ENCODE measurements at regions not wholly inside any gene's neighbourhood (a gene's known extent, or its start where the extent isn't known, plus 50 kb on each side); places are given as distances from the start of the nearest gene placed in this dataset.

- H3K9me1 ChIP-seq (replicated peaks; ENCODE audit: control insufficient read depth, extremely low read depth, insufficient read depth, low read length) = no peaks in the 10 kb centered on the region
- BruUV-seq (replicated peaks) = no TSS peak
- no peak for FAIRE-seq
- no peak overlapping the region for H3K4me2 ChIP-seq (ENCODE audit: insufficient read depth, low read length)
- H3K27ac ChIP-seq (ENCODE audit: insufficient read depth, low read depth, low read length) = no peak overlapping the region
- dilution Hi-C loops (cut with MboI; ENCODE audit: extremely low pct_ligation_motif_present, low sequenced_read_pairs) (no loop called here), intact Hi-C loops (cut with micrococcal nuclease) (no loop called here)
- POLR2A ChIA-PET = no interaction called here
- H3K4me3 ChIP-seq (replicated peaks in 1 of 3; ENCODE audit: insufficient read depth in 1 of 3, low read depth in 1 of 3, low read length in 3 of 3) = no peak overlapping the region
- H3K36me3 ChIP-seq (ENCODE audit: control insufficient read depth in 2 of 2, extremely low read depth in 1 of 2, insufficient read depth in 2 of 2, low read length in 2 of 2) = no peaks in the 10 kb centered on the region
- no peaks in the 10 kb centered on the region for H3K79me2 ChIP-seq (ENCODE audit: control insufficient read depth, insufficient read depth, low read length)
- H2AFZ ChIP-seq (ENCODE audit: low read depth, low read length) = no peak overlapping the region
- no peaks in the 10 kb centered on the region for H3K27me3 ChIP-seq (ENCODE audit: control insufficient read depth in 2 of 2, insufficient read depth in 2 of 2, low read length in 2 of 2)
- H3K9me3 ChIP-seq (replicated peaks; ENCODE audit: control insufficient read depth, insufficient read depth, low read length) = no peaks in the 10 kb centered on the region
- TF ChIP-seq JUN (IDR thresholded peaks at IDR 0.05; ENCODE audit: borderline replicate concordance, insufficient read depth, insufficient read length, low read depth) = no peak
- TF ChIP-seq GATA2 (IDR thresholded peaks at IDR 0.05; ENCODE audit: insufficient read depth, insufficient read length, low read depth, low read length) = no peak
- no peak for TF ChIP-seq FOS (IDR thresholded peaks at IDR 0.05; ENCODE audit: borderline replicate concordance, insufficient read depth, low read length)
- TF ChIP-seq MAX (IDR thresholded peaks at IDR 0.05; ENCODE audit: insufficient read depth, insufficient read length) = no peak
- TF ChIP-seq EZH2 (IDR thresholded peaks at IDR 0.05; ENCODE audit: borderline replicate concordance, low read depth, low read length, severe bottlenecking) = no peak
- no peak for TF ChIP-seq POLR2AphosphoS5 (IDR thresholded peaks at IDR 0.05; ENCODE audit: insufficient read depth, low read depth, low read length)
- no peak for TF ChIP-seq MYC (IDR thresholded peaks at IDR 0.05; ENCODE audit: low read depth, low read length)
- no peak for TF ChIP-seq POLR2A (IDR thresholded peaks at IDR 0.05; ENCODE audit: low read depth, low read length)
- TF ChIP-seq CTCF (IDR thresholded peaks at IDR 0.05; ENCODE audit: extremely low read depth in 1 of 2, insufficient read depth in 1 of 2, low read depth in 1 of 2, low read length in 2 of 2) = no peak
- DNase-seq (ENCODE audit: low read depth, low spot score) = no peak
- no peaks in the 10 kb centered on the region for H3K4me1 ChIP-seq (ENCODE audit: control insufficient read depth, extremely low read depth, insufficient read depth, low read length)
- H4K20me1 ChIP-seq (replicated peaks; ENCODE audit: control insufficient read depth, extremely low read depth, insufficient read depth, low read length) = no peaks in the 10 kb centered on the region
- CTCF ChIA-PET = no interaction called here
- H3K9ac ChIP-seq (replicated peaks; ENCODE audit: extremely low read depth, insufficient read depth, low read length) = no peak overlapping the region
Measured at GRCh38 chrX:134101636-134102035, 116.2 kb upstream of the GPC3 start.
